DMS153 treated with DMSO at 0.1 percent for 48 hours (cell line): ENCODE measurements at regions not wholly inside any gene's neighbourhood (a gene's known extent, or its start where the extent isn't known, plus 50 kb on each side); places are given as distances from the start of the nearest gene placed in this dataset.
"Not testable (repeated sequence)": the region's sequence is repeated elsewhere in the genome, so short reads cannot be mapped to it uniquely, and the experiment has no call there.

Experiments used
- DNase-seq: peaks from one replicate; lab custom pipeline; 2025; ENCODE audit not compliant: unreplicated experiment; lab: John Stamatoyannopoulos, UW

GRCh38 chr1:29631836-29632805, 395.8 kb downstream of the PTPRU start:
- no peak for DNase-seq

GRCh38 chr1:29631361-29631760, 395.0 kb downstream of the PTPRU start:
- no peak for DNase-seq

DNA sequence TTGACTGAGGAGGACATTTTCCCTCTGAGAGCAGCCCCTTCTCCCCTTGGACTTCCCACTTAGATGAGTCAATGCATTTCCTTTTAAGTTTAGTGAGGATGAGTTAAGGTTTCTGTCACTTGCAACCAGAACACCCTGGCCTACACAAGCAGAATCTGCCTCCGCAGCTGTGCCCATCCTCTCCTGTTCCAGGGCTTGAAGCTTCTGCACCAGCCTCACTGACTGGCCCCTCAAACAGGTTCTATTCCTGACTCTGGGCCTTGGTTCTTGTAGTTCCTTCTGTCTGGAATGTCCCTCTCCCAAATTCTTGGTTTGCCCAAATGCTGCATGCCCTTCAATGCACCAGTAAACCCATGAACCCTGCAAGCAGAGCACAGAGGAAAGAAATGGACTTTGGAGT, 394.4 kb downstream of the PTPRU start:
- DNase-seq: no peak

- no peak for DNase-seq
Measured at GRCh38 chr1:29629814-29630516, 393.6 kb downstream of the PTPRU start.

DNA sequence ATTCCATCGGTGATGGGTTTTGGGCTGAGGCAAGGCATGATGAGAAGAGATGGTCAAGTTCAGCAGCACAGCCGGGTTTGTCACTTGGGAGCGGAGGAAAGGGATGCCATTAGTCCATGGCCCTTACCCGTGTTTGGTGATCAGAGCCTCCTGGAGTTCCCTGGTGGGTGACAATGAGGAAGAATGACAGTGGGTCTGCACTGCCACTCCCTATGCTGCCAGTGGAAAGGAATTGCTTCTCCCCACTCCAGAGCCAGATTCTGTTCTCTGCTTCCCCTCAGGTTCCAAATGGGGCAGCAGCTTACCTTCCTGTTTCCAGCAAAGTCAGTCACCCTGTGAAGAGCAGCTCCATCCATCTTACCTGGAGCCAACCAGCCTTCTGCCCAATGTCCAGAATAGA, 393.1 kb downstream of the PTPRU start:
- DNase-seq: no peak

GRCh38 chr1:29628190-29628589, 391.9 kb downstream of the PTPRU start:
- DNase-seq: no peak

DNA sequence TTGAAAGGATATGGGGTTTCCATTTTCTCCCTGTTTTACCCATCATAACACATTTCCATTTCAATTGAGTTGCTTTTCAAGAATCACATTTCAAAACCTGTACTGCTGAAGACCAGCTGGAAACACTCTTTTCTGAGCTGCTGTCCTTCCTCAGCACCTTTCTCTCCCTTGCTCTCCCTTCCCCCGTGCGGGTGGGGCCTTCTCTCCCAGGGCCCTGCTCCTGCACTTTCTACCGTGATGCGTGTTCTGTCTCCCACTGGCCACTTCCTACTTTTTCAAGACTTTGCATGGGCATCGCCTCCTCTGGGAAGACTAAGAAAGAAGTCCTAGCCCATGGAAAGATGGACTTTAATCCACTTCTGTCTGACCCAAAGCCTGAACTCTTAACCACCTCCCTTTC, 390.4 kb downstream of the PTPRU start:
- DNase-seq: no peak

DNA sequence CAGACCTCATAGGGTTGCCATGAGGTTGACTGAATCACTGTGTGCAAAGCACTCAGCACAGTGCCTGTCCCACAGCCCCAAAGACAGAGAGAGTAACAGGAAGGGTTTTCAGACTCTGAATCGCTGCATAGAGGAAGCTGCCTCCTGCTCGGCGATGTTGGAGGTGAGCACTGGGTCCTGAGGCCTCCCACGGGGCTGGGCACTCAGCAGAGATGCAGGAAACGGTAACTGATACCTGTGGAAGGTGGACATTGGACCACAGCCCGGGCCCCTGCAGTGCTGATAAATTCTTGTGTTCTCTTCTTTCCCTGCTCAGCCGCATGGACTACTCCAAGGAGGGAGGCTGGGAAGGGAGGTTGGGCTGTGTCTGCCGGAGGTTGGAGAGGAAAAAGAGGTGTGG, 389.7 kb downstream of the PTPRU start:
- no peak for DNase-seq

DNA sequence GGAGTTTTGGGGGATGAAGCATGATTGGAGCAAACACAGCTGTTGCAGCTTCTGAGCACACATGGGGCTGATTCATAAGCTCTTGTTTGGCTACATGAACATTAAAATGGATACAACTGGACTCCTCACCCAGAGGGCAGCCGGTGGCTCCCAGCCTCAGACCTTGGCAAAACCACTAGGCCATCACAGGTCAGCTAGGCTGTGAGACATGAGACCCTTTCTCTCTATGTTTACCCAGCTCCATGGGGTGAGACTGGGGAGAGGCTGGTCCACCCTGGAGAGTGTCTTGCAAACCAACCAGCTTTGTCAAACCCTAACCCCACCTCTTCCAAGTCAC, 388.7 kb downstream of the PTPRU start:
- no peak for DNase-seq

- DNase-seq: no peak
Measured at GRCh38 chr1:29624320-29625083, 388.2 kb downstream of the PTPRU start.

DNA sequence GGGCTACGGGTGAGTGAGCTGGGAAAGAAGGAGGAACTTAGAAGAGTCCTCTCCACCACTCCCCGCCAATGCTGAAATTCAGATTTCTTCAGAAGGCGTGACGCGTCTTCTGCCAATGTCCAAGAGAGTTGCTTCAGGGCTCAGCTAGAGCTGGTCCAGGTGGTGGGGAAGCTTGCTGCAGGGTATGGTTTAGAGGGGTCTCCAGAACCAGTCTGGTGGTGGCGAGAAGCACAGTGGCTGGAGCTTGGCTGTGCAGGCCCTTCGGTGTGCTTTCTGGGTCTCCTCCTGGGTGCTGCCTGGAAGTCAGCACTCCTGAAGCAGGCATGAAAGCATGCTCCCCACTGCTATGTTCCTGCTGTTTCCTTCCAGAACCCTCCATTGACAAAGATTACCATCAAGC, 387.2 kb downstream of the PTPRU start:
- DNase-seq: no peak

DNA sequence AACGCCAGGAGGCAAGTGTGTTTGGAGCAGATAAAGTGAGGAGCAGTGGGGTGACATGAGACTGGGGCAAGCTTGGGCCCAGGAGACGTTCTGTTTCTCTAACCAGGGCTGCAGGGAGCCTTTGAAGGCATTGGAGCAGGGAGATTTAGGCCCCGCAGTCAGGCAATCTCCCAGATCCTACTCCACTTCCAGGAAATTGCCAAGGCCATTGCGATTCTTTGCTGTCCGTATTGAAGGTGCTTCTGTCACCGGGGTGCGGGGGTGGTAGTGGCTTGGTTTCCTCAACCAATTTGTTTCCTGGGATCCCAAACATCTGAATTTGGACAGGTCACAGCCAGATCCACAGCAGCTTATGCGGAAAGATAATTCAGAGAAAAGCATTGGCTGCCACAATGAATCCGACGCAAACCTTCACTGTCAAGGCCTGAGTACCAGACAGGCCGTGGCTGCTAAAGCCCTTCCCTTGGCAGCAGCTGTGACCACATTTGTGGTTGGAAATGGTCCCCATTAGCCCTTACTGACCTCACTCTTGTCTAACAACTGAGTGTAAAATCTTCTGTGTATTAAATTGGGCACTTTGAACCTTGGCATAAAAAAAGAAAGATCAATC, 385.6 kb downstream of the PTPRU start:
- no peak for DNase-seq

DNA sequence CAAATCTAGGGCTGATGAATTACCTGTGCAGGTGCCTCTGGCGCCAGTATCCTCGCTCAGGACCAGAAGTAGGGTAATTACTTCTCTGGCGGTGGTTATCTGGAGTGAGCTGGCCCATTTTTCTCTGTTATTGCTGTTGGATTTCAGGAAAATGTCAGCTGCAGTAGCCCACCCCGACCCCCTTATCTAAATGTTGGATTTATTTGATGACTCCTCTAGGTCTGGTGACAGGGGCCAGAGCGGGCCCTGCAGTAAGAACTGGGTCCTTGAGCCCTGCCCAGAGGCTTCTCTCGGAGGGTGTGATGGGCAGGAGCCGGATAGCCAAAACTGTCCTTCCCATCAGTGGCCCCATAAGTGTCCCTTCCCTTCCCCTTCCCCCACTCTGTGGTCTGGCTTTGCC, 384.3 kb downstream of the PTPRU start:
- no peak for DNase-seq

DNA sequence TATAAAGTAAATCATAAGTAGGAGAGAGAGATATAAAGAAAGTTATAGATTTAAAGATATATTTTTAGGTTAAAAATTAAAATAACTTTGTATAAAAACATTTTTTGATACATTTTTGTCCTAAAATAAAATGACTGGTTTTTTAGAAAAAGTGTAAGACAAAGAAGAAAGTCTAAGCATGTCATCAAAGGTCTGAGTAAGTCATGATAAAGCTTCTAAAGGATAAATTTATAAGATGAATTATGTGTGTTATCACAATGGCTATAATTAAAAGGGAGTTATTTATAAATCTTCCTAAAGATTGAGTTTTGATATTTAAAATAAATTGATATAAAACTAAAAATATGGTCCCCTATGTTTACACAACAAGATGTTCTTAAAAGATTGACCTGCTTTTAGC, 370.9 kb downstream of the PTPRU start:
- no peak for DNase-seq

GRCh38 chr1:29604796-29605195, 368.5 kb downstream of the PTPRU start:
- DNase-seq: not testable (repeated sequence)

- no peak for DNase-seq
Measured at GRCh38 chr1:29603622-29604021, 367.3 kb downstream of the PTPRU start.

- no peak for DNase-seq
Measured at GRCh38 chr1:29602203-29602602, 365.9 kb downstream of the PTPRU start.

DNA sequence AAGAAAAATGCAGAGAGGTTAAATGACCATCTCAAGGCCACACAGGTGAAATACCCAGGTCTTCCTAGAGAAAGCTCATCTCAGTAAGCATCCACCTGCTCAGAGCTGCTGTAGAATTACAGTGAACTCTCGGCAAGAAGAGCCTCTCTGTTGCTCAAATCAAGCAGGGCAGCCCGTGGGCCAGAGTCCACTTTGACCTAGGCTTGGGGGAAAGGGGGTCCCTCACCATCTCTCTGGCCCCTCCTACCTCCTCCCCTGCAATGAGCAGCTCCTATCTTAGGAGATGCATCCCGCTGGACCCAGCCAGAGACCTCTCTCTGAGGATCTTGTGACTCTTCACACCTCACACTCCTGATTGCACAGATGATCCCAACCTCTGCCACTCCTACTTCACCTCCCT, 364.7 kb downstream of the PTPRU start:
- DNase-seq: no peak

GRCh38 chr1:29599826-29600225, 363.5 kb downstream of the PTPRU start:
- no peak for DNase-seq

DNA sequence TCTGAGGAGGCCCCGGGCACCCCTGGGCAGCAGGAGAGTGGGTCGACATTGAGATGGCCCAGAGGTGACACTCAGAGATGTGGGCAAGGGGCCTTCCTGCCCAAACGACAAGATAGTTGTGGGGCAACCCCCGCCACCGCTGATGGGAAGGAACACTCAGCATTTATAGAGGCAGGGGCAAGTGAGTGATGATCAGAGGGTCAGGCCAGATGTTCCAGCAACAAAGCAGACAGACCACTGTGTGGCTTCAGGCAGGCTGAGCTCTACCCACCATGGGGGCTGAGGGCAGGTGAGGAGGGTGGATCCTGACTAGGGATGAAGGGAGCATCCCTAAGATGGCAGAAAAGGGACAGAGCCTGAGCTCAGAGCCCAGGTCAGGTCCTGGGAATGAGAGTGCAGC, 362.7 kb downstream of the PTPRU start:
- no peak for DNase-seq

- no peak for DNase-seq
Measured at GRCh38 chr1:29597861-29598260, 361.5 kb downstream of the PTPRU start.
